ENCODE measurements at regions not wholly inside any gene's neighbourhood (a gene's known extent, or its start where the extent isn't known, plus 50 kb on each side); places are given as distances from the start of the nearest gene placed in this dataset.

GRCh38 chr6:6736791-6737654, 148.5 kb downstream of the LY86 start:
- Mint-ChIP-seq H3K36me3 (ENCODE audit: low read depth) (no peaks in the 10 kb centered on the region), H3K27ac (no peak overlapping the region; the same call in 1 of the 2 replicates)

DNA sequence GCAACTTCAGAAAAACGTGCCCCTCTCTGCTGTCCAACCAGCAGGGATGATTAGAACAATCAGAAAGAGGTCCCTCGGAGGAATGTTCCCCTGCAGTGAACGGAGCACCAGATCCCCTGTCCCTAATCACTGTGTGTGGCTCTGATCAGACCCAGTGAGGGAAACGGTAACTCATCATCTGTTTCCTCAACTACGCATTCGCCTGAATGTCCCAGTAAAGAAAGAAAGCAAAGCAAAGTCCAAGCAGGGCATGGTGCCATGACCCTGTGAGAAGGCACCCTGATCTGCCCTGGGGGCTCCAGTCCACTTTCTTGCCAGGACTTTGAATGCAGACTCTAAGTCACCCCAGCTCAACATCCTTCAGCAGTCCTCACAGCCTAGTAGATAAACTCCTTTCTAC, 149.2 kb downstream of the LY86 start:
- H3K27me3 Mint-ChIP-seq (ENCODE audit: insufficient read depth) = peaks cover 14% of the 10 kb centered on the region

More at GRCh38 chr6:6736791-6737654, 148.5 kb downstream of the LY86 start:
- TF ChIP-seq, protein P1, sequence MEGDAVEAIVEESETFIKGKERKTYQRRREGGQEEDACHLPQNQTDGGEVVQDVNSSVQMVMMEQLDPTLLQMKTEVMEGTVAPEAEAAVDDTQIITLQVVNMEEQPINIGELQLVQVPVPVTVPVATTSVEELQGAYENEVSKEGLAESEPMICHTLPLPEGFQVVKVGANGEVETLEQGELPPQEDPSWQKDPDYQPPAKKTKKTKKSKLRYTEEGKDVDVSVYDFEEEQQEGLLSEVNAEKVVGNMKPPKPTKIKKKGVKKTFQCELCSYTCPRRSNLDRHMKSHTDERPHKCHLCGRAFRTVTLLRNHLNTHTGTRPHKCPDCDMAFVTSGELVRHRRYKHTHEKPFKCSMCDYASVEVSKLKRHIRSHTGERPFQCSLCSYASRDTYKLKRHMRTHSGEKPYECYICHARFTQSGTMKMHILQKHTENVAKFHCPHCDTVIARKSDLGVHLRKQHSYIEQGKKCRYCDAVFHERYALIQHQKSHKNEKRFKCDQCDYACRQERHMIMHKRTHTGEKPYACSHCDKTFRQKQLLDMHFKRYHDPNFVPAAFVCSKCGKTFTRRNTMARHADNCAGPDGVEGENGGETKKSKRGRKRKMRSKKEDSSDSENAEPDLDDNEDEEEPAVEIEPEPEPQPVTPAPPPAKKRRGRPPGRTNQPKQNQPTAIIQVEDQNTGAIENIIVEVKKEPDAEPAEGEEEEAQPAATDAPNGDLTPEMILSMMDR (IDR thresholded peaks at IDR 0.05) = no peak
- peak; percentile 31 for DNase-seq
- Mint-ChIP-seq H3K4me1 (ENCODE audit: low read depth) (peaks cover 18% of the 10 kb centered on the region; the same call in 1 of the 2 replicates), H3K27me3 (ENCODE audit: insufficient read depth) (peaks cover 14% of the 10 kb centered on the region), H3K9me3 (no peaks in the 10 kb centered on the region), H3K4me3 (peak overlapping the region; percentile 82)

DNA sequence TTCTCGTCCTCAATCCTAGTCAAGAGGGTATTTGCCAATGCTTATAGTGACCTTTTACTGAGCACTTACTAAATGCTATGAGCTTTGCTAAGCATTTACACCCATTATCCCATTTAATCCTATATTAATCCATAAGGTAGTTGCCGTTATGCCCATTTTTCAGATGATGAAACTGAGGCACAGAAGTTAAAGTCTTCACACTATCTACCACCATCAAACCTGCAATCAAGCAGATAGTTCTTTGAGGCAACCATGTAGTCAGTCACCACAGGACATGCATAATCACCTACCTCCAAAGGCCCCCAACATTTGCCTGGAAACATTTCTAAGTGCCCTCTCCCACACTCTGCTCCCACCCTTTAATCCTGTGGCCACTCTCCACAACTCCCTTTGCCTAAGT, 149.6 kb downstream of the LY86 start:
- H3K4me1 Mint-ChIP-seq (ENCODE audit: low read depth) = peaks cover 18% of the 10 kb centered on the region; the same call in 1 of the 2 replicates
- no peak overlapping the region for H3K27ac Mint-ChIP-seq
- TF ChIP-seq, protein P1 (IDR thresholded peaks at IDR 0.05) = no peak
- no peaks in the 10 kb centered on the region for H3K9me3 Mint-ChIP-seq
- no peak overlapping the region for H3K4me3 Mint-ChIP-seq
- no peak for DNase-seq
- peaks cover 14% of the 10 kb centered on the region for H3K27me3 Mint-ChIP-seq (ENCODE audit: insufficient read depth)
- H3K36me3 Mint-ChIP-seq (ENCODE audit: low read depth) = no peaks in the 10 kb centered on the region

More for the DNA sequence above, 149.2 kb downstream of the LY86 start:
- DNase-seq = no peak
- peaks cover 18% of the 10 kb centered on the region; the same call in 1 of the 2 replicates for H3K4me1 Mint-ChIP-seq (ENCODE audit: low read depth)
- TF ChIP-seq, protein P1 (IDR thresholded peaks at IDR 0.05) = no peak
- H3K27ac Mint-ChIP-seq = no peak overlapping the region
- H3K36me3 Mint-ChIP-seq (ENCODE audit: low read depth) = no peaks in the 10 kb centered on the region
- H3K4me3 Mint-ChIP-seq = peak overlapping the region; percentile 82; the same call in 1 of the 2 replicates
- no peaks in the 10 kb centered on the region for H3K9me3 Mint-ChIP-seq

GRCh38 chr6:6738922-6739716, 150.6 kb downstream of the LY86 start:
- Mint-ChIP-seq H3K9me3 (no peaks in the 10 kb centered on the region), H3K27ac (no peak overlapping the region), H3K4me1 (ENCODE audit: low read depth) (peaks cover 18% of the 10 kb centered on the region; the same call in 1 of the 2 replicates), H3K36me3 (ENCODE audit: low read depth) (no peaks in the 10 kb centered on the region), H3K27me3 (ENCODE audit: insufficient read depth) (peaks cover 14% of the 10 kb centered on the region), H3K4me3 (no peak overlapping the region)
- no peak for DNase-seq
- TF ChIP-seq, protein P1 (IDR thresholded peaks at IDR 0.05) = no peak

DNA sequence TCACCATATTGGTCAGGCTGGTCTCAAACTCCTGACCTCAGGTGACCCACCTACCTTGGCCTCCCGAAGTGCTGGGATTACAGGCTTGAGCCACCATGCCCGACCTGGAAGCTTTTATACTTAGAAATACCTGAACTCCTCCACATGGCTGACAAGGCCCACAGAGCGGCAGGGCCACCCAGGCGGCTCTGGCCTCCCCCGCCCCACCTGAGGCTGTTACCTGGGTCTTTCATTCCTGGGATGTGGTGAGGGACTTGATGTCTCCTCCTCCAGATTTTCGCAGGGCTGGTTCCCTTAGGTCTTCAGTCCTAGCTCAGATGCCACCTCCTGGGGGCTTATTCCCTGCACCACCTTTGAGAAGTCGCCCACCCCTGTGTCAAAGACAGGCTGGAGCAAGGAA, 152.1 kb downstream of the LY86 start:
- peaks cover 13% of the 10 kb centered on the region; the same call in 1 of the 2 replicates for H3K4me1 Mint-ChIP-seq (ENCODE audit: low read depth)
- H3K9me3 Mint-ChIP-seq = 0 out of 2 replicates have a peak, but pooled peaks cover 5% of the 10 kb centered on the region

More for the DNA sequence above, 152.1 kb downstream of the LY86 start:
- TF ChIP-seq, protein P1 (IDR thresholded peaks at IDR 0.05) = no peak
- Mint-ChIP-seq H3K36me3 (ENCODE audit: low read depth) (no peaks in the 10 kb centered on the region), H3K27ac (no peak overlapping the region), H3K4me3 (no peak overlapping the region), H3K27me3 (ENCODE audit: insufficient read depth) (peaks cover 13% of the 10 kb centered on the region)
- DNase-seq = no peak

Measured in HFFc6 (cell line).